ENCODE measurements at regions not wholly inside any gene's neighbourhood (a gene's known extent, or its start where the extent isn't known, plus 50 kb on each side); places are given as distances from the start of the nearest gene placed in this dataset.

DNA sequence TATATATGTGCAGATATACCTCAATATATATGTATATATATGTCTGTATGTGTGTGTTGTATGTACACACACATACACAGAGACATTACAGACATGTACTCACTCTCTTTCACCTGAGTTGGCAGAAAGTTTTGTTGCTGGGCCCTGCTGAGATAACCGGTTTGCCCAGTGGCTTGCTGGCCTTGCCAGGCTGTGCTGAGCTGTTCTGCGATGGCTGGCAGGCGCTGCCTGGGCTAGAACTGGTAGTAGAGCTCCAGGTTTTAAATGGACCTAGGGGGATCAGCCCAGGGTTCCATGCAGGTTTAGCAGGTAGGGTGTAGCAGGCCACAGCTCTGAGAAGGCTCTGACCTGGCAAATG is 394.3 kb downstream of the GADD45G start:
- TF ChIP-seq, protein P1, sequence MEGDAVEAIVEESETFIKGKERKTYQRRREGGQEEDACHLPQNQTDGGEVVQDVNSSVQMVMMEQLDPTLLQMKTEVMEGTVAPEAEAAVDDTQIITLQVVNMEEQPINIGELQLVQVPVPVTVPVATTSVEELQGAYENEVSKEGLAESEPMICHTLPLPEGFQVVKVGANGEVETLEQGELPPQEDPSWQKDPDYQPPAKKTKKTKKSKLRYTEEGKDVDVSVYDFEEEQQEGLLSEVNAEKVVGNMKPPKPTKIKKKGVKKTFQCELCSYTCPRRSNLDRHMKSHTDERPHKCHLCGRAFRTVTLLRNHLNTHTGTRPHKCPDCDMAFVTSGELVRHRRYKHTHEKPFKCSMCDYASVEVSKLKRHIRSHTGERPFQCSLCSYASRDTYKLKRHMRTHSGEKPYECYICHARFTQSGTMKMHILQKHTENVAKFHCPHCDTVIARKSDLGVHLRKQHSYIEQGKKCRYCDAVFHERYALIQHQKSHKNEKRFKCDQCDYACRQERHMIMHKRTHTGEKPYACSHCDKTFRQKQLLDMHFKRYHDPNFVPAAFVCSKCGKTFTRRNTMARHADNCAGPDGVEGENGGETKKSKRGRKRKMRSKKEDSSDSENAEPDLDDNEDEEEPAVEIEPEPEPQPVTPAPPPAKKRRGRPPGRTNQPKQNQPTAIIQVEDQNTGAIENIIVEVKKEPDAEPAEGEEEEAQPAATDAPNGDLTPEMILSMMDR (IDR thresholded peaks at IDR 0.05; ENCODE audit: low read length) = no peak
- no peak for TF ChIP-seq EZH2 (IDR thresholded peaks at IDR 0.05; ENCODE audit: borderline replicate concordance, low read length)

All from OCI-LY1 (cell line).